Sigmoid colon (tissue), 4 donors: ENCODE measurements at regions not wholly inside any gene's neighbourhood (a gene's known extent, or its start where the extent isn't known, plus 50 kb on each side); places are given as distances from the start of the nearest gene placed in this dataset.

Experiments used
- CTCF ChIP-seq, 4 experiments: fragments of 450-650 bp in 3 of 4; fragments of 200-600 bp in 1 of 4; IDR thresholded peaks; one replicate each; pipeline ENCODE4 v1.5.1; 2016 to 2019; ENCODE audit warnings: antibody characterized with exemption in 4 of 4, mild to moderate bottlenecking in 3 of 4, moderate library complexity in 2 of 4
- EP300 ChIP-seq, 4 donors: sonication (generic); formaldehyde crosslinking; IDR thresholded peaks; one replicate each; pipeline ENCODE4 v1.6.1; 2017; ENCODE audit warnings: antibody characterized with exemption in 4 of 4
- POLR2A ChIP-seq, 2 donors: fragments of 450-650 bp; IDR thresholded peaks; one replicate each; pipeline ENCODE4 v1.6.1; 2016; ENCODE audit warnings: antibody characterized with exemption in 2 of 2, mild to moderate bottlenecking in 2 of 2, moderate library complexity in 2 of 2
- POLR2AphosphoS5 ChIP-seq, 4 donors: sonication (generic); formaldehyde crosslinking; IDR thresholded peaks; one replicate each; pipeline ENCODE4 v1.6.1; 2017; ENCODE audit warnings: antibody characterized with exemption in 4 of 4

DNA sequence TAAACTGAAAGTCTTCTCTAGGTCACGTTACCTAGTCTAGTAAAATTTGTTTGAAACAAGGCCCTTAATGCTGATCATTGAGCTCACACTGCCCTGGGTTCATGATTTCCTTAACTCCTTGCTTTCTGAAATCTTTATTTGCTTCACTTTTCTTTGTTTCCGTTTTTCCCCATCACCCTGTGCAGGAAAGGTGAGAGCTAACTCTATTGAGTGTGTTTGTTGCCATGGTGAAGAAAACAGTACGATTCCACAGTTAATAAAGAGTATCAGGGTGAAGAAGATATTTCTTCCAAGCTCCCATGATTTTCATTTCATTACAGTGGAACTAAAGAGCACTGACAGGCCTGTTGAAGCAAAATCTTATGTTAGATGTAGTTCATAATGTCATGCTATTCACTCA is 276.2 kb downstream of the RAP2B start:
- TF ChIP-seq CTCF (IDR thresholded peaks at IDR 0.05) (no peak), POLR2A (IDR thresholded peaks at IDR 0.05) (no peak), POLR2AphosphoS5 (IDR thresholded peaks at IDR 0.05) (no peak), EP300 (IDR thresholded peaks at IDR 0.05) (no peak)
